ENCODE measurements at regions not wholly inside any gene's neighbourhood (a gene's known extent, or its start where the extent isn't known, plus 50 kb on each side); places are given as distances from the start of the nearest gene placed in this dataset.

DNA sequence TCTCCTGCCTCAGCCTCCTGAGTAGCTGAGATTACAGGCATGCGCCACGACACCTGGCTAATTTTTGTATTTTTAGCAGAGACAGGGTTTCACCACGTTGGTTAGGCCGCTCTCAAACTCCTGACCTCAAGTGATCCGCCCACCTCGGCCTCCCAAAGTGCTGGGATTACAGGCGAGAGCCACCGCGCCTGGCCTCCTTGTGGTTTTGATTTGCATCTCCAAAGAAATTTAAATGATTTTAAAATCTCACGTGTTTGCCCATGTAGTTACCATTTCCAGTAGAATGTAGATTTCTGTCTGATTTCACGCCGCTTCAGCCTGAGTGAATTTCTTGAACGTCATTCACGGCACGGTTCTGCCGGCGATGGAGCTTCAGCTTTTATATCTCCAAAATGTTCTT, 55.8 kb downstream of the IGF2 start:
- TF ChIP-seq, protein P1, sequence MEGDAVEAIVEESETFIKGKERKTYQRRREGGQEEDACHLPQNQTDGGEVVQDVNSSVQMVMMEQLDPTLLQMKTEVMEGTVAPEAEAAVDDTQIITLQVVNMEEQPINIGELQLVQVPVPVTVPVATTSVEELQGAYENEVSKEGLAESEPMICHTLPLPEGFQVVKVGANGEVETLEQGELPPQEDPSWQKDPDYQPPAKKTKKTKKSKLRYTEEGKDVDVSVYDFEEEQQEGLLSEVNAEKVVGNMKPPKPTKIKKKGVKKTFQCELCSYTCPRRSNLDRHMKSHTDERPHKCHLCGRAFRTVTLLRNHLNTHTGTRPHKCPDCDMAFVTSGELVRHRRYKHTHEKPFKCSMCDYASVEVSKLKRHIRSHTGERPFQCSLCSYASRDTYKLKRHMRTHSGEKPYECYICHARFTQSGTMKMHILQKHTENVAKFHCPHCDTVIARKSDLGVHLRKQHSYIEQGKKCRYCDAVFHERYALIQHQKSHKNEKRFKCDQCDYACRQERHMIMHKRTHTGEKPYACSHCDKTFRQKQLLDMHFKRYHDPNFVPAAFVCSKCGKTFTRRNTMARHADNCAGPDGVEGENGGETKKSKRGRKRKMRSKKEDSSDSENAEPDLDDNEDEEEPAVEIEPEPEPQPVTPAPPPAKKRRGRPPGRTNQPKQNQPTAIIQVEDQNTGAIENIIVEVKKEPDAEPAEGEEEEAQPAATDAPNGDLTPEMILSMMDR (IDR thresholded peaks at IDR 0.05): no peak
- no peak for TF ChIP-seq ZFX (IDR thresholded peaks at IDR 0.05; ENCODE audit: borderline replicate concordance)
